HEK293 (cell line): ENCODE measurements at regions not wholly inside any gene's neighbourhood (a gene's known extent, or its start where the extent isn't known, plus 50 kb on each side); places are given as distances from the start of the nearest gene placed in this dataset.

Experiments
- CTCF ChIA-PET: fragments of 350-600 bp; formaldehyde crosslinking; extraction: SDS; loops from one replicate; lab custom pipeline; 2021; ENCODE audit warnings: antibody characterized with exemption; lab: Yijun Ruan, JAX
- POLR2A ChIA-PET: fragments of 300-600 bp; formaldehyde crosslinking; extraction: SDS; loops from one replicate; lab custom pipeline; 2020; ENCODE audit warnings: antibody characterized with exemption, inconsistent platforms; lab: Yijun Ruan, JAX
- H3K27ac ChIP-seq: fragments of 200-500 bp; sonication (Bioruptor generic); 2 replicates; pipeline ENCODE4 v1.5.1; 2014; ENCODE audit warnings: low read depth, low read length, control low read depth, inconsistent platforms; ENCODE audit errors: extremely low read depth
- H3K36me3 ChIP-seq, 2 experiments: fragments of 200-500 bp in 1 of 2; sonication (Bioruptor generic) in 1 of 2; 1 replicate in 1 of 2; 2 replicates in 1 of 2; pipeline ENCODE4 v1.5.1; 2014 to 2017; ENCODE audit warnings: inconsistent platforms in 2 of 2, low read length in 2 of 2; ENCODE audit not compliant: control insufficient read depth in 2 of 2, insufficient read depth in 1 of 2
- H3K4me1 ChIP-seq: fragments of 200-500 bp; sonication (Bioruptor generic); 2 replicates; pipeline ENCODE4 v1.5.1; 2014; ENCODE audit warnings: mild to moderate bottlenecking, low read length, inconsistent platforms; ENCODE audit not compliant: control insufficient read depth, insufficient read depth
- H3K4me3 ChIP-seq: 2 replicates; pipeline ENCODE4 v1.5.1; 2011; ENCODE audit warnings: low read depth, mild to moderate bottlenecking, control low read depth, low read length, moderate library complexity
- H3K9me3 ChIP-seq: fragments of 200-500 bp; sonication (Bioruptor generic); 2 replicates; pipeline ENCODE4 v1.5.1; 2014; ENCODE audit warnings: low read depth, low read length, inconsistent platforms; ENCODE audit not compliant: control insufficient read depth, insufficient read depth
- CTCF ChIP-seq: fragments of 450-650 bp; formaldehyde crosslinking; IDR thresholded peaks from 2 replicates; pipeline ENCODE4 v1.5.1; 2016; ENCODE audit warnings: missing biosample characterization, missing genetic modification characterization
- KLF7 ChIP-seq: fragments of 450-650 bp; formaldehyde crosslinking; IDR thresholded peaks from 2 replicates; pipeline ENCODE4 v1.5.1; 2016; ENCODE audit warnings: missing biosample characterization, missing genetic modification characterization, borderline replicate concordance
- MEIS1 ChIP-seq: sonication (generic); formaldehyde crosslinking; IDR thresholded peaks from 2 replicates; pipeline ENCODE4 v1.8.1; 2022; ENCODE audit warnings: missing genetic modification reagents, mild to moderate bottlenecking, borderline replicate concordance
- PRDM6 ChIP-seq: fragments of 450-650 bp; formaldehyde crosslinking; IDR thresholded peaks from 2 replicates; pipeline ENCODE4 v1.5.1; 2017; ENCODE audit warnings: missing biosample characterization, missing genetic modification characterization
- SCRT2 ChIP-seq: fragments of 450-650 bp; formaldehyde crosslinking; IDR thresholded peaks from 2 replicates; pipeline ENCODE4 v1.5.1; 2016; ENCODE audit warnings: missing biosample characterization, missing genetic modification characterization
- SP7 ChIP-seq: fragments of 450-650 bp; formaldehyde crosslinking; IDR thresholded peaks from 2 replicates; pipeline ENCODE4 v1.5.1; 2016; ENCODE audit warnings: missing biosample characterization, missing genetic modification characterization
- YY2 ChIP-seq: fragments of 450-650 bp; formaldehyde crosslinking; IDR thresholded peaks from 2 replicates; pipeline ENCODE4 v1.5.1; 2016; ENCODE audit warnings: missing biosample characterization, missing genetic modification characterization
- ZBTB1 ChIP-seq: fragments of 450-650 bp; formaldehyde crosslinking; IDR thresholded peaks from 2 replicates; pipeline ENCODE4 v1.5.1; 2016; ENCODE audit warnings: missing biosample characterization, missing genetic modification characterization
- ZBTB11 ChIP-seq: fragments of 450-650 bp; formaldehyde crosslinking; conservative IDR thresholded peaks from 2 replicates; pipeline ENCODE4 v1.5.1; 2016; ENCODE audit warnings: low read depth, missing biosample characterization, missing genetic modification characterization
- ZIC2 ChIP-seq: fragments of 450-650 bp; formaldehyde crosslinking; IDR thresholded peaks from 2 replicates; pipeline ENCODE4 v1.5.1; 2016; ENCODE audit warnings: missing biosample characterization, missing genetic modification characterization
- ZNF10 ChIP-seq: fragments of 450-650 bp; formaldehyde crosslinking; IDR thresholded peaks from 2 replicates; pipeline ENCODE4 v1.5.1; 2017; ENCODE audit warnings: missing biosample characterization, missing genetic modification characterization
- ZNF121 ChIP-seq: fragments of 450-650 bp; formaldehyde crosslinking; IDR thresholded peaks from 2 replicates; pipeline ENCODE4 v1.5.1; 2016; ENCODE audit warnings: missing biosample characterization, missing genetic modification characterization
- ZNF155 ChIP-seq: fragments of 450-650 bp; formaldehyde crosslinking; IDR thresholded peaks from 2 replicates; pipeline ENCODE4 v1.5.1; 2016; ENCODE audit warnings: missing biosample characterization, missing genetic modification characterization
- ZNF175 ChIP-seq: fragments of 450-650 bp; formaldehyde crosslinking; IDR thresholded peaks from 2 replicates; pipeline ENCODE4 v1.5.1; 2016; ENCODE audit warnings: missing biosample characterization, missing genetic modification characterization
- ZNF184 ChIP-seq: fragments of 450-650 bp; IDR thresholded peaks from 2 replicates; pipeline ENCODE4 v1.5.1; 2018; ENCODE audit warnings: missing biosample characterization, mild to moderate bottlenecking, missing genetic modification characterization
- ZNF211 ChIP-seq: fragments of 450-650 bp; formaldehyde crosslinking; IDR thresholded peaks from 2 replicates; pipeline ENCODE4 v1.5.1; 2016; ENCODE audit warnings: low read depth, missing biosample characterization, missing genetic modification characterization
- ZNF214 ChIP-seq: fragments of 450-650 bp; formaldehyde crosslinking; IDR thresholded peaks from 2 replicates; pipeline ENCODE4 v1.5.1; 2017; ENCODE audit warnings: missing biosample characterization, mild to moderate bottlenecking, missing genetic modification characterization, borderline replicate concordance
- ZNF354C ChIP-seq: fragments of 450-650 bp; formaldehyde crosslinking; IDR thresholded peaks from 2 replicates; pipeline ENCODE4 v1.5.1; 2016; ENCODE audit warnings: missing biosample characterization, missing genetic modification characterization, low read depth, borderline replicate concordance
- ZNF544 ChIP-seq: fragments of 450-650 bp; formaldehyde crosslinking; IDR thresholded peaks from 2 replicates; pipeline ENCODE4 v1.5.0; 2017; ENCODE audit warnings: missing biosample characterization, missing genetic modification characterization
- ZNF571 ChIP-seq: fragments of 450-650 bp; formaldehyde crosslinking; IDR thresholded peaks from 2 replicates; pipeline ENCODE4 v1.5.0; 2017; ENCODE audit warnings: missing biosample characterization, missing genetic modification characterization
- ZNF670 ChIP-seq: fragments of 450-650 bp; formaldehyde crosslinking; IDR thresholded peaks from 2 replicates; pipeline ENCODE4 v1.5.1; 2016; ENCODE audit warnings: missing biosample characterization, missing genetic modification characterization, low read depth
- ZNF707 ChIP-seq: fragments of 450-650 bp; formaldehyde crosslinking; IDR thresholded peaks from 2 replicates; pipeline ENCODE4 v1.5.1; 2016; ENCODE audit warnings: missing biosample characterization, missing genetic modification characterization
- ZNF837 ChIP-seq: fragments of 450-650 bp; formaldehyde crosslinking; IDR thresholded peaks from 2 replicates; pipeline ENCODE4 v1.5.1; 2016; ENCODE audit warnings: missing biosample characterization, missing genetic modification characterization

- TF ChIP-seq KLF7 (no peak), ZNF544 (tag by site-specific recombination) (no peak)
- TF ChIP-seq, all 188 proteins: peak for 0
- ChIA-PET POLR2A (no interaction called here), CTCF (interaction anchor here (0.7 to 0.8 kb wide), 2 partner anchors 25 to 277 kb away, joined by 3 to 4 read pairs; no protein-coding TSS in a partner anchor)
- no peaks in the 10 kb centered on the region for H3K36me3 ChIP-seq
- H3K4me3 ChIP-seq, result no peak overlapping the region
- no peaks in the 10 kb centered on the region for H3K9me3 ChIP-seq
- H3K27ac ChIP-seq, result no peak overlapping the region
- H3K4me1 ChIP-seq, result no peaks in the 10 kb centered on the region; the same call in 1 of the 2 replicates
Measured at GRCh38 chr10:36612436-36612835, 513.0 kb upstream of the ANKRD30A start.

- no peak overlapping the region for H3K4me3 ChIP-seq
- no peak overlapping the region for H3K27ac ChIP-seq
- CTCF ChIA-PET, result no interaction called here
- no peak for TF ChIP-seq ZNF571 (tag by site-specific recombination)
- no peak for TF ChIP-seq SP7
- TF ChIP-seq ZNF155 (tag by site-specific recombination), result no peak
- no peak for TF ChIP-seq MEIS1 (CRISPR knock-in tag)
- TF ChIP-seq CTCF (tag by site-specific recombination), result no peak
- no peak for TF ChIP-seq ZNF211 (tag by site-specific recombination)
- TF ChIP-seq ZNF184 (tag by site-specific recombination), result no peak
- TF ChIP-seq ZNF175 (tag by site-specific recombination), result no peak
- no peak for TF ChIP-seq ZNF670 (tag by site-specific recombination)
- POLR2A ChIA-PET, result no interaction called here
- H3K9me3 ChIP-seq, result no peaks in the 10 kb centered on the region
- no peaks in the 10 kb centered on the region for H3K36me3 ChIP-seq
- peaks cover 8% of the 10 kb centered on the region; the same call in 1 of the 2 replicates for H3K4me1 ChIP-seq
Measured at GRCh38 chr10:36608866-36609265, 516.5 kb upstream of the ANKRD30A start.

- Histone ChIP-seq H3K4me1 (peaks cover 8% of the 10 kb centered on the region; the same call in 1 of the 2 replicates), H3K36me3 (no peaks in the 10 kb centered on the region), H3K27ac (no peak overlapping the region), H3K9me3 (no peaks in the 10 kb centered on the region), H3K4me3 (no peak overlapping the region)
- TF ChIP-seq ZNF837 (tag by site-specific recombination), result no peak
- ChIA-PET POLR2A (no interaction called here), CTCF (no interaction called here)
Measured at GRCh38 chr10:36608251-36608650, 517.1 kb upstream of the ANKRD30A start.

GRCh38 chr10:36606234-36606839 lies 519.1 kb upstream of the ANKRD30A start:
- Histone ChIP-seq H3K4me1 (peaks cover 20% of the 10 kb centered on the region), H3K36me3 (no peaks in the 10 kb centered on the region), H3K9me3 (no peaks in the 10 kb centered on the region), H3K27ac (no peak overlapping the region), H3K4me3 (no peak overlapping the region)
- POLR2A ChIA-PET, result no interaction called here
- CTCF ChIA-PET, result interaction anchor here (0.7 kb wide), 1 partner anchor 282 kb away, joined by 3 read pairs; no protein-coding TSS in a partner anchor
- TF ChIP-seq ZBTB1 (tag by site-specific recombination), result no peak
- peak; percentile 34; the same call in 1 of the 2 replicates for TF ChIP-seq ZNF10
- TF ChIP-seq ZNF707 (tag by site-specific recombination), result no peak
- peak; percentile 27 for TF ChIP-seq PRDM6 (tag by site-specific recombination)
- TF ChIP-seq ZBTB11 (tag by site-specific recombination), result no peak
- no peak for TF ChIP-seq ZIC2
- TF ChIP-seq SCRT2 (tag by site-specific recombination), result no peak
- no peak for TF ChIP-seq ZNF121
- no peak for TF ChIP-seq ZNF214 (tag by site-specific recombination)
- no peak for TF ChIP-seq YY2 (tag by site-specific recombination)
- no peak for TF ChIP-seq ZNF354C
